GM18507 (cell line): ENCODE measurements at regions not wholly inside any gene's neighbourhood (a gene's known extent, or its start where the extent isn't known, plus 50 kb on each side); places are given as distances from the start of the nearest gene placed in this dataset.
A peak's percentile ranks its signal among the peaks of the same experiment; 100 is the strongest.
"Not testable (repeated sequence)": the region's sequence is repeated elsewhere in the genome, so short reads cannot be mapped to it uniquely, and the experiment has no call there.

Experiments
- DNase-seq: peaks from one replicate; pipeline ENCODE4 v3.0.0; 2011; ENCODE audit warnings: low read depth; ENCODE audit not compliant: insufficient read length; ENCODE audit errors: extremely low spot score
- FAIRE-seq: peaks from 2 replicates; lab custom pipeline; 2011; peaks lifted over from hg19 to GRCh38; lab: Jason Lieb, UNC

DNA sequence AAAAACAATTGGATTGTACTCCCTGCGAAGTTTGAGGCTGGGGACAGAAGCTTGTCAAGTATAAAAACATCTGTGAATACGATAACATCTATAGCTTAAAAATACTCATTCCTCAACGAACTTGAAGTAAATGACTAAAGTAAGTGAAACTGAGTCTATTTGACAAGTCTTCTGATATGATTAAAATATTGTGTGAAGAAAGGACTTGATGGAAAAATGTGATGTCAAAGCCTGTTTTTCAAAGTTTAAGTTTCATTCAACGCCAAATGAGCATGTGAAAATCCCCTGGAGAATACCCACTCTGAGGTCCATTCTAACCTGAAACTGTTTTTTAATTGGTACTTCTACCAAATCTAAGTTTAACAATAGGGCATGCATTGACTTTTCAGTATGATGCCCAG, 122.3 kb upstream of the MDFIC start:
- DNase-seq, result no peak
- FAIRE-seq, result no peak

DNA sequence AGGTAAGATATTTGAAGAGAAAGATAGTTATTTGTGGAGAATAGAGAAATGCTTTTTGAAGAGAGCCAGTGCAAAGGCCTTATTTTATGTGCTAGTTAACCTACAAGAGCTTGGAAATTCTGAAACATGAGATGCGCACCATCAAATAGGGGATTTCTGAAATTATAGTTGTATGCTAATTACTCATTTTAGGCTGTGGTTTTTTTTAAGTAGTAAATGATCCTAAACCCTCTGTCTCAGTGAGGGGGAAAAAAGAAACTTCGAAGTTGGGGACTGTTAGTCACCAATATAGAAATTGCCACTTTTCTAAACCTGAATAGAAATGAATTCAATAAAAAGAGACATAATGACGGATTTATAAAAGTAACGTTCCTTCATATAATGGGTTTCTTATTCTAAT, 119.3 kb upstream of the MDFIC start:
- no peak for FAIRE-seq
- no peak for DNase-seq

DNA sequence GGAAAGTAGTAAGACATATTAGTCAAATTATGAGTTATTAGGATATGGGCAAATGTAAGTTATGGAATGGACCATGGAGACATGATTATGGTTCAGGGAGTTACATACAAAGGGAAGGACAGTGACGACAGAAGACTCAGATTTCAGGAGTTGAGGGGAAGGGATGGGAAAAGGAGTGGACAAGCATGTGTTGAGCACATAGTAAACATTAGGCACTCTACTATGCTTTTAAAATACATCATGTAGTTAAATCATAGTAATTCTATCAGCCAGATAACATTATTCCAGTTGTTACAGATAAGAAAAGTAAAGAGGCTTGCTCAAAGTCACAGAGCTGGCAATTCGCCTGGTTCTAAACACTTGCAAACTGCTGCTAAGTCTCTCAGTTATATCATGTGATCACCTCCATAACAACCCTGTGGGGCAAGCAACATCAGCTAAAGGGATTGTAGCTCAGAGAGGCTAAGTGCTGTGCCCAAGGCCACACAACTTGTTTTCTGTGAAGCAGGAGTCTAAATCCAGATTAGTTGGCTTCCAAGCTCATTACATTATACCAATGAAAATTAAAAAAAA, 115.2 kb upstream of the MDFIC start:
- DNase-seq (no peak), FAIRE-seq (no peak)

DNA sequence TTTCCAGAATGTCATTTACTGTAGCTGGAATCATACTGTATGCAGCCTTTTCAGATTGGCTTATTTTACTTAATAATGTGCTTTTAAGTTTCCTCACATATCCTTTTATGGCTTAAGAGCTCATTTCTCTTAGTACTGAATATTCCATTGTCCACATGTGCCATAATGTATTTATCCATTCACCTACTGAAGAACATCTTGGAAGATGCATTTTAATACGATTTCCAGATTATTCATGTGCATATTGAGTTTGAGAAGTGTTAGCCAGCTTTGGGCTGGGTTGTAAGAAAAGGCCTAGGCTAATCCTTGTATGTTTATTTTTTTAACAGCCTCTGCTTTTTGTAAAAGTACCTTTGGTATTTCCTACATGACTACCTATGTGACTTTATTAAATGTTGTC, 109.3 kb upstream of the MDFIC start:
- no peak for DNase-seq
- no peak for FAIRE-seq

DNA sequence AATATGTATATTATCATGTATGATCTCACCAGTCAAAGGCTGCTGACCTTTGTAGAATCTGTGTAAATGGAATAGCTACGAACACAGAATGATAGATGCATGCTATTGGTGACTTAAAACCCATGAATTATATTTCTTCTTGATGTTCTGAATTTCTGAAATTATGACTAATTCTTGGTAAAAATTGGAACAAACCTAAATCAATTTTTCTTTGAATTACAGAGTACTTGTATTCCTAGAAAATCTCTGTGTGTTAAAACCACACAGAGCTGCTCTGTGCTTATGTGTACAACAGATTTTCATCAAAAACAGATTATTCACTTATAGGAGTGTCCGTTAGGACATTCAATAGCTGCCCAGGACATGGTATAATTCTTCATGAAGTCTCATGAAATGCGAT, 108.3 kb upstream of the MDFIC start:
- DNase-seq, result no peak
- FAIRE-seq, result no peak

DNA sequence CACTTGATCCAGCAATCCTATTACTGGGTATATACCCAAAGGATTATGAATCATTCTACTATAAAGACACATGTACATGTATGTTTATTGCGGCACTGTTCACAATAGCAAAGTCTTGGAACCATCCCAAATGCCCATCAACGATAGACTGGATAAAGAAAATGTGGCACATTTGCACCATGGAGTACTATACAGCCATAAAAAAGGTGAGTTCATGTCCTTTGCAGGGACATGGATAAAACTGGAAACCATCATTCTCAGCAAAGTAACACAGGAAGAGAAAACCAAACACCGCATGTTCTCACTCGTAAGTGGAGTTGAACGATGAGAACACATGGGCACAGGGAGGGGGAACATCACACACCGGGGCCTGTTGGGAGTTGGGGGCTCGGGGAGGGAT, 104.9 kb upstream of the MDFIC start:
- FAIRE-seq, DNase-seq: not testable (repeated sequence)

DNA sequence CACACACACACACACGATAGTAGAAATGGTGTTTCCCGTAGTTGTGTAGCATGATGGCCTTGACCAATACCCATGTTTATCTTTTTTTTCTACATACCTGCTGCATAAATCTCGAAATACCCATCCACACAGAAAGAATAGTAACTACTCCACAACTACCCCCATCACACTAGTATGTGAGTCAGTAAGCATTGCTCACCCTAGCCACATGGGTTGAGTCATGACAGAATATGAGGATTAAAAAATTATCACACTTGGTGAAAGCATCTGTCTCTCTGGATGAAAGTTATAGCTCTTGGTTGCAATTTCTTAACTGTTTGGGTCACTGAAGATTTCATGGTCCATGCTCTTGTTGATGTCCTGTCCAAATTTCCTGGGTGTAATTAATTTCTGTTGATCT, 103.4 kb upstream of the MDFIC start:
- no peak for FAIRE-seq
- no peak for DNase-seq

DNA sequence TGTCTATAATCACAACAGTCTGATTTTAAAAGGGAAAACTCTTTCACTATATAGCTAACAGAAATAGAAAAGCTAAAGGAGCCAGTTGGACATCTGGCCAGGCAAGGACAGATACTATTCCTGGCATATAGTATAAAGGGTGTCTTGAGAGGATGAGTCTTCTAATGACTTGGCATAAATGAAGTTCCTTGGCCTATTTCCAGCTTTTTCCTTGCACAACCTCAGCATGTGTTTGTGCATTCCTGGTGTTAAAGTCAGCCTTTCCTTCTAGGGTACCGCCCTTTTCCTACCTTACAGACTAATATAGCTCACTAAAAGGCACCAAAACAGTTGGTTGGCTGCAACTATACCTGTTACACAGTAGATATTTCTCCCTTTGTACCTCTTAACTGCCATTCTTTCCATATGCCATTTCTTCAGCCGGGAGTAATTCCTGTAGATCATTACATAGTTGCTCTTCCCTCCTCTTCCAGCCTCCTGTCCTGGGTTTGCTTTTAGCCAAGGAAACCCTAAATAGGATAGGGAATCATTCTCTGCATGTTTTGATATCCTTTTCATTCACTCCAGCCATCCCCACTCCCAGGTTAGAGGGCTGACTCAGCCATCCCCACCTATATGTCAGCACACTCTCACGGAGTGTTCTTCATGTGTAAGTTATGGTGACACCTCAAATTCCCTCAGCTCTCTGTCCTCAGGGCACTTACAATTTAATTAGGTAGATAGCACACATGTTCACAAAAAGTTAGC, 102.1 kb upstream of the MDFIC start:
- no peak for FAIRE-seq

DNA sequence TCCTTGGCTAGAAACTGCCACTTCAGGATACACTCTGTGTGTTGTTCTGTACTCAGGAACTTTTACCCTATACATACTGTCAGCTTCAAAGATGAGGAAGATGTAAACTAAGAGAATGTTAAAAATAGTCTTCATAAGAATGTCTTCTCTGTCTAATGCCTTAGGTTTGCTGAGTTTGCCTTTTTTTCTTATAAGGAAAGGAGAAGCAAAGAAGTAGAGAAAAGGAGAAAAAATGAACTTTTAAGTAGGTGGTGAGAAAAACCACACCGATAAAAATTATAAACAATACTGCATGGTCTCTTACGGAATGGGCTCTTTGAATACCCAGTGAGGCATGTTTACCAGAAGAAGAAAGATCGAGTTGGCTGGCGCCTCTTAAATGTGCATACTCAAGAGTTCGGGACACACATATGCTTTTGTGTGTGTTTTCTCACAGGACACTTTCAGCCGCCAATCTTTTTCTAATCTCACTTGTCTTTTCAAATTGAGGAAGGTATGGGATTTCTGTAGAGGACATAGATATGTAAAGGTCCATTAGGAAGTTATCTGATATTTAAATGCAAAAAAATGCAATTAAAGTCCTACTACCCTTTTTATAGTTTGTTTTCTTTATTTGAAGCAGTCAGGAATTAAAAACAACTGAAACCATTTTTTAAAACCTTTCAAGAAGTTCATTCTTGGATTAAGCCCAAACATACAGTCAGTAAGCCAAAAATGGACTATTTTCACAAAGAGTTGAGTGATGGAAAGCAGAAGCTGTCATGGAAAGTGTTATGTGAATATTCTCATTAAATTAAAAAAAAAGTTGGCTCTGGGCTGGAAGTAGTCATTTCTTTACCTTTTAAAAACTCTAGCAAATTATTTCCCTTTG, 100.6 kb upstream of the MDFIC start:
- FAIRE-seq, result no peak

More for the DNA sequence above, 102.1 kb upstream of the MDFIC start:
- no peak for DNase-seq

DNA sequence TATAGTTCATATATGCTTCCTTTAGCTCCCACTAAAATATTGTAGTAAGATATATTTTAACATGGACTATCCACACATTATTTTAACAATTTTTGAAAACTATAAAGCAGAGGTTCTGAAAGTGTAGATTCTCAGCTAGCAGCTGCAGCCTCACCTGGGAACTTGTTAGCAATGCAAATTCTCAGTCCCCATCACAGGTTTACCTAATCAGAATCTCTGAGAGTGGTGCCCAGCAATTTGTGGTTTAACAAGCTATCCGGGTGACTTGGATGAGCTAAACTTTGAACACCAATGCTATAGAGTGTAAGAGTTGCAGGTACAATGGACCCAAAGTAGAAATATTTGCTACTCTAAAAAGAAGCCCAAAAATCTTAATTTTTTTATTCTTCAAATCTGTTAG, 99.8 kb upstream of the MDFIC start:
- FAIRE-seq (no peak), DNase-seq (no peak)

More for the DNA sequence above, 100.6 kb upstream of the MDFIC start:
- DNase-seq, result no peak

DNA sequence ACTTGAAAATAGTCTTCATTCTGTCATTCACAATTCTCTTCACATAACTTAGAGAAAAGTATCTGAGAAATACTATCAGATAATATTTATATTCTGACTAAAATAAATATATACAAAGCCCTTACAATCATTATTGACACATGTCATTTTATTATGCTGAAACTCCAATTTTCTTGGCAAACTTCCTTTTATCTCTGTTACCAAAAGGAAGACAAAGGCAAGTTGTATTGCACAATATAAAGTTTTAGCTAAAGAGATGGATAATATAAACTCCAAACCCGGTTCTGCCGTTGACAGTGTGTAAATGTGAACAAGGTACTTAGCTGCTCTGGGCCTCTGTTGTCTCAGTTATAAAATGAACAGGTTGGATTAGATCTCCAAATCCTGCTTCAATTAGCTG, 99.0 kb upstream of the MDFIC start:
- DNase-seq (no peak), FAIRE-seq (no peak)

DNA sequence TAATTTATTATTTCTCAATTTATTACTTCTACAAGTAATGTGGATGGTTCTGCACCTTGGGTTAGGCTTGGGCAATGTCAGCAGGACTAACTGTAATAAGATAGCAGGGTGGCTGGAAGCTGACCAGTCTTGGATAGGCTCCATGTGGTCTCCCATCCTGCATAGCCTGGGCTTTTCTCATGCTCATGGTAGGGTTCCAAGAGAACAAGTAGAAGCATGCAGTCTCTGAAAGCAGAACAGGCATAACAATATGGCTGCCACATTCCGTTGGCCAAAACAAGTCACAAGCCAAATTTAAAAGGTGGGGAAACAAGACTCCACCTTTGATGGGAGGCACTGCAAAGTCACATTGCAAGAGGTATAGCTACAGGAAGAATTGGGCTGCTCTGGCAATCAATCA, 98.6 kb upstream of the MDFIC start:
- no peak for FAIRE-seq
- DNase-seq, result no peak

DNA sequence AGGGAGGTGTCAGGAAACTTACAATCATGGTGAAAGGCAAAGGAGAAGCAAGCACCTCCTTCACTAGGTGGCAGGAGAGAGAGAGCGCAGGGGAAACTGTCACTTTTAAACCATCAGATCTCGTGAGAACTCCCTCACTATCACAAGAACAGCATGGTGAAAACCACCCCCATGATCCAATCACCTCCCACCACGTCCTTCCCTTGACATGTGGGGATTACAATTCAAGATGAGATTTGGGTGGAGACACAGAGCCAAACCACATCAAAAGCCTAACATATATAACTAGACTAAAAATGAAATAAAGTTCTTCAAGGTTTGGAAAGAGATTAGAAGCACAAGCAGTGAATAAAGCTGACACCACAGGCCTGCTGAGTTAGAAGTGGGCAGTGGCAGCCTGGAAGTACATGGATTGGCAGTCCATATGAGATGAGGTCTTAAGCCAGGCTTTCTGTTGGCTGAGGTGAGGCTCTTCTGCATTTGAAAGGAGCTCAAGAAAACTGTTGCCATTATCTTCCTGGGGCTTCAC, 96.4 kb upstream of the MDFIC start:
- FAIRE-seq (no peak), DNase-seq (no peak)

DNA sequence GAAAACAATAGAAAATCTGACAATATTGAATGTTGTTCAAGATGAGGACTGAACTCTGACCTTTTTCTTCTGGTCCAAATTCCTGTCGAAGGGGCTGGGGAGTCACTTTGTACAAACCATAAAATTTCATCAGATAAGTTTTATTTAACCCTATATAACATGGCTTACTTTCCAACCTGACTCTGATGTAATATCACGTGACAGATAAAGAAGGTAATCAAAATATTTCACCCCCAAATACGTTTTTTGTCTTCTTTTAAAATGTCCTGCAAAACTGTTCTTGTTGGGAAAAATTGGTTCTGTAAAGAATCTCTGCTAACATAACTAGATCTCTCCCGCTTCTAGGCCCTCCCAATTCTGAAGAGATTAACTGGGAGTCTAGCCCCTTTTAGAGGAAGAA, 90.9 kb upstream of the MDFIC start:
- FAIRE-seq, result no peak
- DNase-seq, result no peak

DNA sequence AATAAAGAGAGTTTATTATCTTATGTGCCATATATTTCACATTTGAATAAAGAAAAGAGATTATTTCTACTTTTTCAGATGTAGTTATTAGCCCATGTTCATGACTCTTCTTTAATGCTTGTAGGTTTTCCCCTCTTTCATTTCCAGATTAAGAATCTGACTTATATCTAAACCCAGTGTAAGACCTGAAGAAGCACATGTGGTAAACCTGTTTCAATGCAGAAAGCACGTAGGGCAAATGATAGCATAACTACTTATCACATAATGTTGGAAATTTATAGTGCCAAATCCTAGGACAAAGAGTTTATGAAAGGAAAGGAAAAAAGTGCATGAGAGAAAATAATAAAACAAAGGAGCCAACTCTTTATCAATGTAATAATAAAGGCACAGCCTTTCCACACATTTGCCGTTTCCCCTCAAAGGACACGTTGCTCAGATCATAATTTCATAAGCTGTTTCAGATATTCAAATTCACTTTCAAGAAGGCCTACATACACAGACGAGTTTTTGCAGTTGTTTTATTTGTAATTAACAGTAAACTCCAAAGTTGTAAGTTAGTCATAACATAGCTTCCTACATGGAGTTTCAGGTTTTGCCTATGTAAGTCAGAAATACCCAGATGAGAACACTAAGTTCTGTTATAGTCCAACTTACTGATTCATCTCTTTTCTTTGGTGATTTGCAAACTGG, 88.8 kb upstream of the MDFIC start:
- DNase-seq (no peak), FAIRE-seq (peak; percentile 80)

DNA sequence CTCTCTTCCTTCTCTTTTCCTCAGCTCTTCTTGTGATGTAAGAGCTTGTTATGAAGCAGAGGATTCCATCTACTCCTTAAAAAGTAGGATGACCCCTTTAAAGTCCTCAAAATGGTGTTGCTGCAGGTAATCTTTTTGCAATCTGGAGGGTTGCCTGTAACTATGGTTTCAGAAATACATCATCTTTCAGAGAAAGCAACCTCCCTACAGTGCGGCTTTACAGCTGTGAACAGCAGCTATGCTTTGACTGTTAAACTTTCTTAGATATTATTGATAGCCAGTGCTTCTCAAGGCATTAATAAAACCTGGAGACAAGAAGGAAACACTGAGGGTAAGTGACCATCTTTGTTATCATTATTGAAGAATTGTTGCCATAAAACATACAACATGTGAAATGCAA, 86.6 kb upstream of the MDFIC start:
- no peak for FAIRE-seq

DNA sequence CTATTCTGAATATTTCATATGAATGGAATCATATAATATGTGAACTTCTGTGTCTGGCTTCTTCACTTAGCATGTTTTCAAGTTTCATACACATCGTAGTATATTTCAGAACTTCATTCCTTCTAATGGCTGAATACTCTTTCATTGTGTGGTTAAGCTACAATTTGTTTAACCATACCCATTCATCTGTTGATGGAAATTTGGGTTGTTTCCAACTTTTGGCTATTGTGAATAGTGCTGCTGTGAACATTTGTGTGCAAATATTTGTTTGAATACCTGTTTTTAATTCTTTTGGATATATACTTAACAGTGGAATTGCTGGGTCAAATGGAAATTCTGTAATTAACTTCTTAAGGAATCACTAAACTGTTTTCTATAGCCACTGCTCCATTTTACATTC, 86.0 kb upstream of the MDFIC start:
- DNase-seq (no peak), FAIRE-seq (no peak)

More for the DNA sequence above, 86.6 kb upstream of the MDFIC start:
- no peak for DNase-seq

DNA sequence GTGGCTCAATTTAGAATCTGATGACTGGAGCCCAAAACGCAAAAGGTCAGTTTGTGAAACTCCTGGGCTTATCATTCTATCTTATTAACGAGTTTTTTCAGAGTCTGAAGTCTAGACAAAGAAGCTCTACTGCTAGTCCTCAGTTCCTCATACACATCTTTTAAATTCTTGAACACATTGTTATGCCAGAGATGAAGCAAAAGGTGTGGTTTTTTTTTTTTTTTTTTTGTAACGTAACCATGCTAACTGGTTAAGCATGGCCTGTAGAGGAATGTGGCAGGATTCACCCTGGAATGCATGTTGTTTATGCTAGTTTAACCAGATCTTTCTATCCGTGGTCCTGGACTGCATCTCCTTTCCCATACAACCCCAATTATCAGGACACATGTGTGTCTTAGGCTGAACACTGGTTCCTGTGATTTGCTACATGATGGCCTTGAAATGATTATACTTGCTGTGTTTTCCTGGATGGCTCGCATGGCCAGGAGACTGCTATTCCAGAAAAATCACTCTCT, 79.3 kb upstream of the MDFIC start:
- no peak for DNase-seq
- no peak for FAIRE-seq

DNA sequence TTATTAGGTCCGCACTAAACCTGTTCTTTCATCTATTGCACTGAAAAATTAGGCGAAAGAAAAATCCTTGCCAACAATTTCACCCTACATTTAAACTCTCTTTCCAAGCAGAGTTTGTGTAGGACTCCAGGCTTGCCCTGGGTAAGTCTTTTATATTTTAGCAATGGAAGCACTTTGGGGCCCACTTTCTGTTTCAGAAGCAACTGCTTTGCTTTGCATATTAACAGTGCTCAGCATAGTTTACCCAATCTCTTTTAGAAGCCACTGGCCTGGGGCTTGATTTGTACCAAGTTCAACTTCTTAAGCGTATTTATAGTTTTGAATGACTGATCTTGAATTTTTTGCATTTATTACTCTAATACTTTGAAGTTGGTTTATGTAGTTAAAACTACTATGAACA, 78.8 kb upstream of the MDFIC start:
- FAIRE-seq (no peak), DNase-seq (no peak)
